Vagina (tissue), 2 donors: ENCODE measurements at regions not wholly inside any gene's neighbourhood (a gene's known extent, or its start where the extent isn't known, plus 50 kb on each side); places are given as distances from the start of the nearest gene placed in this dataset.

Experiments used
- DNase-seq, 2 donors: peaks; one replicate each; pipeline ENCODE4 v3.0.0-alpha.2; 2017; ENCODE audit errors: extremely low spot score in 2 of 2
- H3K27ac ChIP-seq: fragments of 200-600 bp; sonication (generic); one replicate; pipeline ENCODE4 v1.5.1; 2019
- H3K27me3 ChIP-seq: fragments of 200-600 bp; sonication (generic); one replicate; pipeline ENCODE4 v1.5.1; 2019
- H3K36me3 ChIP-seq, 2 donors: fragments of 200-600 bp; sonication (generic); one replicate each; pipeline ENCODE4 v1.5.1; 2017 to 2019
- H3K4me1 ChIP-seq: fragments of 200-600 bp; sonication (generic); one replicate; pipeline ENCODE4 v1.5.1; 2019
- H3K4me3 ChIP-seq, 2 donors: fragments of 200-600 bp; sonication (generic); 1 replicate in 1 of 2; 2 replicates in 1 of 2; pipeline ENCODE4 v1.5.1; 2016 to 2019
- H3K9me3 ChIP-seq: fragments of 200-600 bp; sonication (generic); one replicate; pipeline ENCODE4 v1.5.1; 2019
- POLR2A ChIP-seq, 2 donors: fragments of 450-650 bp; IDR thresholded peaks; one replicate each; pipeline ENCODE4 v1.6.1; 2017; ENCODE audit warnings: antibody characterized with exemption in 2 of 2, mild to moderate bottlenecking in 2 of 2, moderate library complexity in 2 of 2
- POLR2AphosphoS5 ChIP-seq, 2 donors: sonication (generic); formaldehyde crosslinking; IDR thresholded peaks; one replicate each; pipeline ENCODE4 v1.9.0; 2017; ENCODE audit warnings: antibody characterized with exemption in 2 of 2, mild to moderate bottlenecking in 2 of 2, low read depth in 1 of 2; ENCODE audit not compliant: insufficient read depth in 1 of 2
- intact Hi-C: fragments of 100-400 bp; cut with DNase I; formaldehyde crosslinking; loops from one replicate; pipeline ENCODE4 v1.15.1; 2023
- TF ChIP-seq, protein P1 (sequence below), 3 experiments: fragments of 450-650 bp in 2 of 3; fragments of 200-600 bp in 1 of 3; sonication (generic) in 1 of 3; IDR thresholded peaks; one replicate each; pipeline ENCODE4 v1.5.1; 2017 to 2019; ENCODE audit warnings: antibody characterized with exemption in 3 of 3, mild to moderate bottlenecking in 2 of 3, moderate library complexity in 2 of 3

DNA sequence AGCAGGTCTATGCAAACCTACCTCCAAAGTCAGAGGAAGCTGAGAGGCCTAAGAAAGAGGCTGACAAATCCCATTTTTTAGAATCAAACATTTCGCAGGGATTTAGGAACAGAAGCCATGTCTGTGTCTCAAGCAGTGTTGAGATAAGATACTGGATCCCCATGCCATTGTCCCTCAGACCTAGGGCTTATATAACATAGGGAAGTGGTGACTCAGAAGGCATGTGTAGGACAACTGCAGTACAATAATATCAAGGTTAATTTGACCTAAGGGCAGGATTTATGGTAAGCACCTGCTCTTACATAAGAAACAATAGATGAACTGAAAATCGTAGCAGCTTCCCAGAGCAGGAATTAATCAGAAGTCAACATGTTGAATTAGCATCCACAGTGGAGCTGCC lies 459.4 kb downstream of the ANXA1 start:
- intact Hi-C loops: no loop called here
- no peaks in the 10 kb centered on the region for H3K9me3 ChIP-seq
- H3K4me1 ChIP-seq: no peaks in the 10 kb centered on the region
- no peak for DNase-seq
- no peaks in the 10 kb centered on the region for H3K36me3 ChIP-seq
- no peak overlapping the region for H3K4me3 ChIP-seq
- TF ChIP-seq POLR2AphosphoS5 (IDR thresholded peaks at IDR 0.05; ENCODE audit: insufficient read depth in 1 of 2, low read depth in 1 of 2) (no peak), POLR2A (IDR thresholded peaks at IDR 0.05) (no peak)
- TF ChIP-seq, protein P1, sequence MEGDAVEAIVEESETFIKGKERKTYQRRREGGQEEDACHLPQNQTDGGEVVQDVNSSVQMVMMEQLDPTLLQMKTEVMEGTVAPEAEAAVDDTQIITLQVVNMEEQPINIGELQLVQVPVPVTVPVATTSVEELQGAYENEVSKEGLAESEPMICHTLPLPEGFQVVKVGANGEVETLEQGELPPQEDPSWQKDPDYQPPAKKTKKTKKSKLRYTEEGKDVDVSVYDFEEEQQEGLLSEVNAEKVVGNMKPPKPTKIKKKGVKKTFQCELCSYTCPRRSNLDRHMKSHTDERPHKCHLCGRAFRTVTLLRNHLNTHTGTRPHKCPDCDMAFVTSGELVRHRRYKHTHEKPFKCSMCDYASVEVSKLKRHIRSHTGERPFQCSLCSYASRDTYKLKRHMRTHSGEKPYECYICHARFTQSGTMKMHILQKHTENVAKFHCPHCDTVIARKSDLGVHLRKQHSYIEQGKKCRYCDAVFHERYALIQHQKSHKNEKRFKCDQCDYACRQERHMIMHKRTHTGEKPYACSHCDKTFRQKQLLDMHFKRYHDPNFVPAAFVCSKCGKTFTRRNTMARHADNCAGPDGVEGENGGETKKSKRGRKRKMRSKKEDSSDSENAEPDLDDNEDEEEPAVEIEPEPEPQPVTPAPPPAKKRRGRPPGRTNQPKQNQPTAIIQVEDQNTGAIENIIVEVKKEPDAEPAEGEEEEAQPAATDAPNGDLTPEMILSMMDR (IDR thresholded peaks at IDR 0.05): no peak
- no peaks in the 10 kb centered on the region for H3K27me3 ChIP-seq
- H3K27ac ChIP-seq: no peak overlapping the region

DNA sequence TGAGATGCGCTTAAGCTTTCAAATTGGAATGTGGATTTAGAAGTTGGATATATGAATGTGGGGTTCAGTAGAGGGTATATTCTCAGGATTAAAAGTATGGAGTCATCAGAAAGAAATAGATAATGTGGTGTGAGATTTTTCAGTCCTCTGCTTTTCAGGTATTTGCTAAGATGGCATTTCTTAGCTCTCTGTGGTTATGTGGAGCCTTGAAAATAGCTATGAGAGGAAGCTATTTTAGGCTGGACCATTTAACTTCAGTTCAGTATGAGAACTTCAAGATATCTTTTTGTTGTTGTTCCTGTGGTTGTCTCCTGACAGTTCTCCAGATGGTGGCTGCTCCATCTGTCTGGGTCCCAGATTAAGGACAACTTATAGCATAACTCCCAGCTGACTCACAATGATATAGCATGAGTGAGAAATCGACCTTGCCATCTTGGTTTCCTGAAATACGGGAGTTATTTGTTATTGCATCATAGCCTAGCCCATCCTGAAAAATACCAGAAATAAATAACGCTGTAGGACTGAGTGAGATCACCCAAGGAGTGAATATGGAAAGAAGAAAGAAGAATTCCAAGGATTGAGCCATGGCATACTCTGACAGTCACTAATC lies 461.5 kb downstream of the ANXA1 start:
- Histone ChIP-seq H3K4me3 (no peak overlapping the region), H3K36me3 (no peaks in the 10 kb centered on the region), H3K27ac (no peak overlapping the region), H3K27me3 (no peaks in the 10 kb centered on the region), H3K9me3 (no peaks in the 10 kb centered on the region), H3K4me1 (no peaks in the 10 kb centered on the region)
- TF ChIP-seq POLR2AphosphoS5 (IDR thresholded peaks at IDR 0.05; ENCODE audit: insufficient read depth in 1 of 2, low read depth in 1 of 2): no peak
- intact Hi-C loops: no loop called here
- no peak for DNase-seq

DNA sequence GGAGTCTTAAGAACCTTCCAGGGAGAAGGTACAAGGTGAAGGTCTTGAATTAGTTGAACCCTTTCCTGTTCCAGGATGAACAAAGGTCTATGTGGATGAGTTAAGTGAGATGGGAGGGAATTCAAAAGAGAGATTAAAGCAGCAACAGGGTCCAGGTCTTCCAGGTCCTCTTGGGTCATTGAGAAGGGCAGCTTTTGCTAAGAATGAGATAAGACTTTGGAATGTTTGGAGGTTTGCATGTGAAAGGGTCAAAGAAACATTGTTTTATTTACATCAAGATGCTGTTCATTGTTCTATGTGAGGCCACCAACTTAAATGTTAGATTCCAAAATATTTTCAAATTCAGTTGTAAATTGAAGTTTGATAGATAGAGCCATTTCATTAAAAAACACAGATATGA lies 463.9 kb downstream of the ANXA1 start:
- Histone ChIP-seq H3K27me3 (no peaks in the 10 kb centered on the region), H3K9me3 (no peaks in the 10 kb centered on the region), H3K4me1 (no peaks in the 10 kb centered on the region), H3K27ac (no peak overlapping the region), H3K4me3 (no peak overlapping the region), H3K36me3 (no peaks in the 10 kb centered on the region)
- no peak for DNase-seq
- TF ChIP-seq, protein P1 (IDR thresholded peaks at IDR 0.05): no peak
- TF ChIP-seq POLR2AphosphoS5 (IDR thresholded peaks at IDR 0.05; ENCODE audit: insufficient read depth in 1 of 2, low read depth in 1 of 2) (no peak), POLR2A (IDR thresholded peaks at IDR 0.05) (no peak)
- intact Hi-C loops: no loop called here

DNA sequence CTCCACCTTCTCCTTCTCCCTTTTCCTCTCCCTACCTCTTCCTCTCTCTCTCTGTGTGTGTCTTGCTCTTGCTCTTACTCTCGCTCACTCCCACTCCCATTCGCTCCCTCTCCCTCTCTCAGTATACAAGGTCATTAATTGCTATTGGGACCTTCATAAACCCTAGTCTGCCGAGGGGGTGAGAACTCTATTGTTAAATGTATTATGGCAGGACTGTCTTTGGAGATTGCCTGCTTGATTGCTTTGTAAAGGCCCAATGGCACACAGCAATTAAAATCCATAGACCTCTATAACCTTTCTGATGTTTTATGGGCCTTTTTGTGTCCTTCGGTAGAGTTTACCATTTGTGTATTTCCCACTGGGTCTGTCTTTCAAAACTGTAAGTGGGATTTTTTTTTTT lies 465.9 kb downstream of the ANXA1 start:
- H3K4me3 ChIP-seq: no peak overlapping the region
- DNase-seq: no peak
- H3K36me3 ChIP-seq: no peaks in the 10 kb centered on the region
- no peaks in the 10 kb centered on the region for H3K4me1 ChIP-seq
- H3K9me3 ChIP-seq: no peaks in the 10 kb centered on the region
- H3K27me3 ChIP-seq: no peaks in the 10 kb centered on the region
- TF ChIP-seq, protein P1 (IDR thresholded peaks at IDR 0.05): no peak
- no peak for TF ChIP-seq POLR2AphosphoS5 (IDR thresholded peaks at IDR 0.05; ENCODE audit: insufficient read depth in 1 of 2, low read depth in 1 of 2)
- no peak for TF ChIP-seq POLR2A (IDR thresholded peaks at IDR 0.05)
- H3K27ac ChIP-seq: no peak overlapping the region
- intact Hi-C loops: no loop called here

DNA sequence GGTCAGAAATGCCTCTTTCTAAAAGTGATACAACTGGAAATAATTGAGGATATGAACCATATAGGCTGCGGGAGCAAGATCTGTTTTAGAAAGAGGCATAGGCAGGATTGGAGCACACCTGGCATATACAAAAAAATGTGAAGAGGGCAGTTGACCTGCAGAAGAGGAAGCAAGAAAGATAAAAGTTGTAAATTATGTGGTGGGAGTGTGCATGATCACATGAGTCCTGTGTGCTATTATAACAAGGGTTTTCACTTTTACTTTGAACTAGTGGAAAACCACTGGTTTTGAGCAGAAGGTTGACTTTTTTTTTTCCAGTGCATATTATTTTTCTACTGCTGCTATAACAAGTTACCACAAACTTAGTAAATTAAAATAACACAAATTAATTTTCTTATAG lies 489.3 kb downstream of the ANXA1 start:
- Histone ChIP-seq H3K4me1 (no peaks in the 10 kb centered on the region), H3K9me3 (no peaks in the 10 kb centered on the region), H3K36me3 (no peaks in the 10 kb centered on the region), H3K27ac (no peak overlapping the region), H3K27me3 (no peaks in the 10 kb centered on the region), H3K4me3 (no peak overlapping the region)
- intact Hi-C loops: no loop called here
- DNase-seq: no peak
- TF ChIP-seq POLR2AphosphoS5 (IDR thresholded peaks at IDR 0.05; ENCODE audit: insufficient read depth in 1 of 2, low read depth in 1 of 2) (no peak), POLR2A (IDR thresholded peaks at IDR 0.05) (no peak)
- TF ChIP-seq, protein P1 (IDR thresholded peaks at IDR 0.05): no peak
